Endodermal cell (in vitro differentiated cells): ENCODE measurements at regions not wholly inside any gene's neighbourhood (a gene's known extent, or its start where the extent isn't known, plus 50 kb on each side); places are given as distances from the start of the nearest gene placed in this dataset.
A peak's percentile ranks its signal among the peaks of the same experiment; 100 is the strongest.

Experiments used
- DNase-seq: peaks from one replicate; pipeline ENCODE4 v3.0.0-alpha.2; 2017
- H3K27ac ChIP-seq: 2 replicates; pipeline ENCODE4 v1.5.1; 2013; ENCODE audit warnings: mild to moderate bottlenecking, low read depth, low read length, moderate library complexity
- H3K27me3 ChIP-seq: 2 replicates; pipeline ENCODE4 v1.6.1; 2013; ENCODE audit warnings: mild to moderate bottlenecking, low read length, moderate library complexity; ENCODE audit not compliant: insufficient read depth, control insufficient read depth, poor library complexity, severe bottlenecking
- H3K36me3 ChIP-seq: 2 replicates; pipeline ENCODE4 v1.7.0; 2013; ENCODE audit warnings: mild to moderate bottlenecking, low read length, moderate library complexity; ENCODE audit not compliant: control insufficient read depth, insufficient read depth
- H3K4me1 ChIP-seq: one replicate; pipeline ENCODE4 v1.7.0; 2013; ENCODE audit warnings: low read length; ENCODE audit not compliant: control insufficient read depth, insufficient read depth
- H3K4me3 ChIP-seq: 2 replicates; pipeline ENCODE4 v1.5.1; 2013; ENCODE audit warnings: mild to moderate bottlenecking, low read length, moderate library complexity
- H3K9ac ChIP-seq: 2 replicates; pipeline ENCODE4 v1.6.1; 2013; ENCODE audit warnings: mild to moderate bottlenecking, low read length, moderate library complexity; ENCODE audit not compliant: poor library complexity, severe bottlenecking; ENCODE audit errors: extremely low read depth
- H3K9me3 ChIP-seq: 2 replicates; pipeline ENCODE4 v1.6.1; 2013; ENCODE audit warnings: mild to moderate bottlenecking, low read length, moderate library complexity; ENCODE audit not compliant: control insufficient read depth
- H3K27ac Mint-ChIP-seq: 2 replicates; pipeline ENCODE4 v1.8.0; 2020; ENCODE audit warnings: mixed read lengths
- H3K27me3 Mint-ChIP-seq: 2 replicates; pipeline ENCODE4 v1.8.0; 2021; ENCODE audit warnings: mild to moderate bottlenecking, mixed read lengths; ENCODE audit not compliant: insufficient read depth
- H3K36me3 Mint-ChIP-seq: 2 replicates; pipeline ENCODE4 v1.8.0; 2020; ENCODE audit warnings: low read depth, mixed read lengths
- H3K4me1 Mint-ChIP-seq: 2 replicates; pipeline ENCODE4 v1.8.0; 2020; ENCODE audit warnings: mixed read lengths
- H3K4me3 Mint-ChIP-seq: 2 replicates; pipeline ENCODE4 v1.8.0; 2020; ENCODE audit warnings: mild to moderate bottlenecking, moderate library complexity, mixed read lengths
- H3K9me3 Mint-ChIP-seq: 2 replicates; pipeline ENCODE4 v1.8.0; 2020; ENCODE audit warnings: mild to moderate bottlenecking, mixed read lengths
- CTCF ChIP-seq: fragments of 200-600 bp; sonication (generic); conservative IDR thresholded peaks from 2 replicates; pipeline ENCODE4 v1.5.0; 2021; ENCODE audit warnings: antibody characterized with exemption, mild to moderate bottlenecking
- WGBS, 2 experiments: methylation state at CpG; one replicate each; pipeline versions ENCODE4 v1.1.5 to v1.1.7; 2013; ENCODE audit warnings: missing lambda C conversion rate in 2 of 2, mixed read lengths in 1 of 2; ENCODE audit not compliant: insufficient coverage in 1 of 2, insufficient read length in 1 of 2; 5-methylcytosine and 5-hydroxymethylcytosine counted together

GRCh38 chr9:79279356-79279755, 292.4 kb upstream of the TLE4 start:
- no peak overlapping the region for H3K4me3 ChIP-seq
- no peaks in the 10 kb centered on the region for H3K27me3 ChIP-seq
- H3K36me3 ChIP-seq = no peaks in the 10 kb centered on the region
- H3K9ac ChIP-seq = no peak overlapping the region
- H3K27ac ChIP-seq = no peak overlapping the region
- no peaks in the 10 kb centered on the region for H3K9me3 Mint-ChIP-seq
- no peaks in the 10 kb centered on the region for H3K9me3 ChIP-seq
- H3K4me1 ChIP-seq = no peaks in the 10 kb centered on the region
- no peak overlapping the region for H3K4me3 Mint-ChIP-seq
- 75% methylated on average over 1 of the region's 1 CpG; no CpG with 5 or more reads in 1 of the 2 experiments for WGBS, 2 experiments
- H3K27ac Mint-ChIP-seq = no peak overlapping the region
- H3K36me3 Mint-ChIP-seq = no peaks in the 10 kb centered on the region
- no peaks in the 10 kb centered on the region for H3K27me3 Mint-ChIP-seq
- no peak for TF ChIP-seq CTCF
- DNase-seq = peak; percentile 3
- no peaks in the 10 kb centered on the region for H3K4me1 Mint-ChIP-seq

- Histone ChIP-seq H3K36me3 (no peaks in the 10 kb centered on the region), H3K27ac (no peak overlapping the region), H3K9me3 (no peaks in the 10 kb centered on the region), H3K4me3 (no peak overlapping the region), H3K4me1 (no peaks in the 10 kb centered on the region), H3K27me3 (no peaks in the 10 kb centered on the region), H3K9ac (no peak overlapping the region)
- Mint-ChIP-seq H3K36me3 (no peaks in the 10 kb centered on the region), H3K27me3 (no peaks in the 10 kb centered on the region), H3K27ac (no peak overlapping the region), H3K9me3 (no peaks in the 10 kb centered on the region), H3K4me3 (no peak overlapping the region), H3K4me1 (no peaks in the 10 kb centered on the region)
- WGBS, 2 experiments = 96 to 100% methylated on average over 4 of the region's 4 CpGs
- no peak for TF ChIP-seq CTCF
- peak; percentile 1 for DNase-seq
Observed at GRCh38 chr9:79280691-79281090, 291.1 kb upstream of the TLE4 start.

- Mint-ChIP-seq H3K27me3 (no peaks in the 10 kb centered on the region), H3K36me3 (no peaks in the 10 kb centered on the region), H3K9me3 (no peaks in the 10 kb centered on the region), H3K4me1 (peaks cover 3% of the 10 kb centered on the region), H3K27ac (no peak overlapping the region), H3K4me3 (no peak overlapping the region)
- DNase-seq = no peak
- Histone ChIP-seq H3K27ac (no peak overlapping the region), H3K9ac (no peak overlapping the region), H3K36me3 (no peaks in the 10 kb centered on the region), H3K4me1 (no peaks in the 10 kb centered on the region), H3K4me3 (no peak overlapping the region), H3K27me3 (no peaks in the 10 kb centered on the region), H3K9me3 (no peaks in the 10 kb centered on the region)
- TF ChIP-seq CTCF = no peak
Observed at GRCh38 chr9:79284081-79284480, 287.7 kb upstream of the TLE4 start.
